B cell (primary cell): ENCODE measurements at regions not wholly inside any gene's neighbourhood (a gene's known extent, or its start where the extent isn't known, plus 50 kb on each side); places are given as distances from the start of the nearest gene placed in this dataset.

Experiments used
- ATAC-seq: fragments of 200-7000 bp; cut with Tn5 transposase; one replicate; pipeline ENCODE4 v1.10.0; 2021; ENCODE audit warnings: low read depth, mild to moderate bottlenecking, moderate number of reproducible peaks, moderate library complexity
- CTCF ChIA-PET: fragments of 350-600 bp; sonication (Branson Sonifier 250); formaldehyde crosslinking; loops from one replicate; lab custom pipeline; 2021; ENCODE audit warnings: antibody characterized with exemption, inconsistent platforms; lab: Charles Lee
- POLR2A ChIA-PET: fragments of 350-600 bp; sonication (Branson Sonifier 250); formaldehyde crosslinking; loops from one replicate; lab custom pipeline; 2021; ENCODE audit warnings: antibody characterized with exemption; lab: Charles Lee
- DNase-seq: peaks from one replicate; pipeline ENCODE4 v3.0.0; 2013
- H2AFZ ChIP-seq: 2 replicates; pipeline ENCODE4 v1.6.1; 2012; ENCODE audit warnings: mild to moderate bottlenecking, low read depth, low read length; ENCODE audit not compliant: insufficient read depth, poor library complexity, severe bottlenecking
- H3K27ac ChIP-seq, 2 donors: 1 replicate in 1 of 2; 2 replicates in 1 of 2; pipeline ENCODE4 v1.5.1; 2012 to 2013; ENCODE audit warnings: low read length in 2 of 2, mild to moderate bottlenecking in 2 of 2, moderate library complexity in 1 of 2
- H3K27me3 ChIP-seq, 4 experiments: fragments of 200-600 bp in 1 of 4; sonication (generic) in 1 of 4; replicated peaks in 1 of 4; 1 replicate in 2 of 4; 2 replicates in 2 of 4; pipeline versions ENCODE4 v1.6.1 to v1.7.0; 2013 to 2016; ENCODE audit warnings: low read length in 3 of 4, mild to moderate bottlenecking in 2 of 4, mixed read lengths in 1 of 4, moderate library complexity in 1 of 4; ENCODE audit not compliant: insufficient read depth in 4 of 4, control insufficient read depth in 3 of 4; ENCODE audit errors: control extremely low read depth in 1 of 4
- H3K36me3 ChIP-seq, 2 experiments: replicated peaks in 1 of 2; 1 replicate in 1 of 2; 2 replicates in 1 of 2; pipeline versions ENCODE4 v1.6.1 to v1.7.1; 2013; ENCODE audit warnings: low read length in 1 of 2; ENCODE audit not compliant: insufficient read depth in 2 of 2, control insufficient read depth in 1 of 2; ENCODE audit errors: control extremely low read depth in 1 of 2, extremely low read depth in 1 of 2
- H3K4me1 ChIP-seq, 2 donors: fragments of 200-600 bp in 1 of 2; sonication (generic) in 1 of 2; 1 replicate in 1 of 2; 2 replicates in 1 of 2; pipeline versions ENCODE4 v1.5.1 to v1.6.1; 2013 to 2017; ENCODE audit warnings: low read length in 2 of 2; ENCODE audit not compliant: control insufficient read depth in 2 of 2, insufficient read depth in 2 of 2
- H3K4me2 ChIP-seq: replicated peaks from 2 replicates; pipeline ENCODE3; 2012; ENCODE audit warnings: mild to moderate bottlenecking, low read depth, low read length; ENCODE audit not compliant: poor library complexity, severe bottlenecking
- H3K4me3 ChIP-seq, 5 experiments: fragments of 200-600 bp in 1 of 5; sonication (generic) in 1 of 5; 1 replicate in 3 of 5; 2 replicates in 2 of 5; pipeline versions ENCODE4 v1.5.1 to v1.7.0; 2011 to 2016; ENCODE audit warnings: low read length in 4 of 5, mild to moderate bottlenecking in 4 of 5, low read depth in 2 of 5, control low read depth in 1 of 5, moderate library complexity in 1 of 5; ENCODE audit not compliant: insufficient read depth in 1 of 5; ENCODE audit errors: control extremely low read depth in 1 of 5, extremely low read depth in 1 of 5
- H3K79me2 ChIP-seq: fragments of 200-600 bp; sonication (generic); one replicate; pipeline ENCODE4 v1.6.0; 2016; ENCODE audit warnings: low read length; ENCODE audit not compliant: control insufficient read depth, insufficient read depth
- H3K9ac ChIP-seq: fragments of 200-600 bp; sonication (generic); 2 replicates; pipeline ENCODE4 v1.6.1; 2017; ENCODE audit warnings: mild to moderate bottlenecking, low read length, moderate library complexity
- H3K9me3 ChIP-seq, 3 donors: one replicate each; pipeline versions ENCODE4 v1.6.1 to v1.7.1; 2013; ENCODE audit warnings: low read length in 2 of 3; ENCODE audit not compliant: control insufficient read depth in 2 of 3, insufficient read depth in 1 of 3; ENCODE audit errors: control extremely low read depth in 1 of 3
- H4K20me1 ChIP-seq: 2 replicates; pipeline ENCODE4 v1.6.0; 2012; ENCODE audit warnings: mild to moderate bottlenecking, low read length; ENCODE audit not compliant: insufficient read depth, control insufficient read depth, poor library complexity, severe bottlenecking
- H3K27ac Mint-ChIP-seq: one replicate; pipeline ENCODE4 v1.8.0; 2021; ENCODE audit warnings: mixed read lengths
- H3K27me3 Mint-ChIP-seq: one replicate; pipeline ENCODE4 v1.8.0; 2021; ENCODE audit warnings: mixed read lengths
- H3K4me1 Mint-ChIP-seq: one replicate; pipeline ENCODE4 v1.8.0; 2021; ENCODE audit warnings: mixed read lengths
- H3K4me3 Mint-ChIP-seq: one replicate; pipeline ENCODE4 v1.8.0; 2021; ENCODE audit warnings: mixed read lengths
- H3K9me3 Mint-ChIP-seq: one replicate; pipeline ENCODE4 v1.8.0; 2022; ENCODE audit warnings: mixed read lengths; ENCODE audit not compliant: insufficient read depth
- EZH2 ChIP-seq: IDR thresholded peaks from 2 replicates; pipeline ENCODE4 v1.6.1; 2012; ENCODE audit warnings: borderline replicate concordance, low read depth, mild to moderate bottlenecking, moderate library complexity, low read length; ENCODE audit not compliant: insufficient read depth, poor library complexity, severe bottlenecking
- WGBS: methylation state at CpG from one replicate; pipeline ENCODE4 v1.1.5; 2013; ENCODE audit warnings: missing lambda C conversion rate; ENCODE audit not compliant: insufficient coverage; 5-methylcytosine and 5-hydroxymethylcytosine counted together
- intact Hi-C: fragments of 100-400 bp; cut with micrococcal nuclease; formaldehyde crosslinking; loops from one replicate; pipeline ENCODE4 v1.10.0; 2022
- TF ChIP-seq, protein P1 (sequence below): fragments of 200-600 bp; IDR thresholded peaks from one replicate; pipeline ENCODE4 v1.8.0; 2022; ENCODE audit warnings: antibody characterized with exemption, mild to moderate bottlenecking

GRCh38 chr11:70833554-70833953 is 418.8 kb downstream of the SHANK2 start:
- no peaks in the 10 kb centered on the region for H4K20me1 ChIP-seq
- DNase-seq: no peak
- WGBS: 63% methylated on average over 5 of the region's 5 CpGs
- Mint-ChIP-seq H3K9me3 (peaks cover 4% of the 10 kb centered on the region), H3K27ac (no peak overlapping the region), H3K4me1 (no peaks in the 10 kb centered on the region), H3K4me3 (no peak overlapping the region), H3K27me3 (peaks cover 14% of the 10 kb centered on the region)
- ATAC-seq: no peak
- H3K27me3 ChIP-seq: no peaks in the 10 kb centered on the region
- H3K4me3 ChIP-seq: no peak overlapping the region
- peaks cover 0 to 18% (median 0%) of the 10 kb centered on the region in 3 donors for H3K9me3 ChIP-seq
- H2AFZ ChIP-seq: no peak overlapping the region
- no peaks in the 10 kb centered on the region for H3K4me1 ChIP-seq
- H3K27ac ChIP-seq: no peak overlapping the region
- H3K79me2 ChIP-seq: no peaks in the 10 kb centered on the region
- no peaks in the 10 kb centered on the region for H3K36me3 ChIP-seq
- H3K9ac ChIP-seq: no peak overlapping the region
- CTCF ChIA-PET: no interaction called here
- TF ChIP-seq EZH2: no peak
- TF ChIP-seq, protein P1, sequence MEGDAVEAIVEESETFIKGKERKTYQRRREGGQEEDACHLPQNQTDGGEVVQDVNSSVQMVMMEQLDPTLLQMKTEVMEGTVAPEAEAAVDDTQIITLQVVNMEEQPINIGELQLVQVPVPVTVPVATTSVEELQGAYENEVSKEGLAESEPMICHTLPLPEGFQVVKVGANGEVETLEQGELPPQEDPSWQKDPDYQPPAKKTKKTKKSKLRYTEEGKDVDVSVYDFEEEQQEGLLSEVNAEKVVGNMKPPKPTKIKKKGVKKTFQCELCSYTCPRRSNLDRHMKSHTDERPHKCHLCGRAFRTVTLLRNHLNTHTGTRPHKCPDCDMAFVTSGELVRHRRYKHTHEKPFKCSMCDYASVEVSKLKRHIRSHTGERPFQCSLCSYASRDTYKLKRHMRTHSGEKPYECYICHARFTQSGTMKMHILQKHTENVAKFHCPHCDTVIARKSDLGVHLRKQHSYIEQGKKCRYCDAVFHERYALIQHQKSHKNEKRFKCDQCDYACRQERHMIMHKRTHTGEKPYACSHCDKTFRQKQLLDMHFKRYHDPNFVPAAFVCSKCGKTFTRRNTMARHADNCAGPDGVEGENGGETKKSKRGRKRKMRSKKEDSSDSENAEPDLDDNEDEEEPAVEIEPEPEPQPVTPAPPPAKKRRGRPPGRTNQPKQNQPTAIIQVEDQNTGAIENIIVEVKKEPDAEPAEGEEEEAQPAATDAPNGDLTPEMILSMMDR: no peak
- intact Hi-C loops: no loop called here
- H3K4me2 ChIP-seq: no peak overlapping the region
- POLR2A ChIA-PET: no interaction called here

- H3K9me3 Mint-ChIP-seq: peaks cover 4% of the 10 kb centered on the region
- TF ChIP-seq, protein P1: no peak
- TF ChIP-seq EZH2: no peak
- DNase-seq (no peak), ATAC-seq (no peak)
- no peaks in the 10 kb centered on the region for H3K27me3 ChIP-seq
- no peaks in the 10 kb centered on the region for H3K36me3 ChIP-seq
- no peak overlapping the region for H3K27ac Mint-ChIP-seq
- no peak overlapping the region for H3K4me2 ChIP-seq
- ChIA-PET CTCF (no interaction called here), POLR2A (no interaction called here)
- H3K4me3 Mint-ChIP-seq: no peak overlapping the region
- 79% methylated on average over 7 of the region's 14 CpGs for WGBS
- H2AFZ ChIP-seq: no peak overlapping the region
- intact Hi-C loops: no loop called here
- no peaks in the 10 kb centered on the region for H4K20me1 ChIP-seq
- no peaks in the 10 kb centered on the region for H3K79me2 ChIP-seq
- H3K27ac ChIP-seq: no peak overlapping the region
- no peak overlapping the region for H3K9ac ChIP-seq
- peaks cover 0 to 21% (median 0%) of the 10 kb centered on the region in 3 donors for H3K9me3 ChIP-seq
- no peak overlapping the region for H3K4me3 ChIP-seq
- peaks cover 16% of the 10 kb centered on the region for H3K27me3 Mint-ChIP-seq
- no peaks in the 10 kb centered on the region for H3K4me1 Mint-ChIP-seq
- no peaks in the 10 kb centered on the region for H3K4me1 ChIP-seq
Measured at GRCh38 chr11:70834277-70834940, 418.0 kb downstream of the SHANK2 start.
